AG04450 (cell line): ENCODE measurements at regions not wholly inside any gene's neighbourhood (a gene's known extent, or its start where the extent isn't known, plus 50 kb on each side); places are given as distances from the start of the nearest gene placed in this dataset.

ENCODE experiments used
- CTCF ChIA-PET: fragments of 300-600, 350-600 bp; formaldehyde crosslinking; extraction: SDS; loops from one replicate; lab custom pipeline; 2022; ENCODE audit warnings: antibody characterized with exemption, inconsistent platforms; lab: Charles Lee
- POLR2A ChIA-PET: fragments of 350-600 bp; formaldehyde crosslinking; extraction: SDS; loops from one replicate; lab custom pipeline; 2021; ENCODE audit warnings: antibody characterized with exemption, inconsistent platforms; lab: Yijun Ruan, JAX
- DNase-seq: peaks from one replicate; pipeline ENCODE4 v3.0.0-alpha.2; 2011; ENCODE audit warnings: low read depth, low spot score
- H3K27ac ChIP-seq: one replicate; pipeline ENCODE4 v1.5.1; 2012; ENCODE audit warnings: low read depth, low read length, control low read depth
- H3K27me3 ChIP-seq: one replicate; pipeline ENCODE4 v1.6.0; 2012; ENCODE audit warnings: low read length; ENCODE audit not compliant: control insufficient read depth, insufficient read depth
- H3K4me3 ChIP-seq: 2 replicates; pipeline ENCODE4 v1.5.1; 2011; ENCODE audit warnings: mild to moderate bottlenecking, low read depth, low read length, control low read depth
- H3K9me3 ChIP-seq: 2 replicates; pipeline ENCODE4 v1.5.1; 2012; ENCODE audit warnings: low read length; ENCODE audit not compliant: control insufficient read depth, insufficient read depth
- CTCF ChIP-seq: IDR thresholded peaks from 2 replicates; pipeline ENCODE4 v1.5.1; 2011; ENCODE audit warnings: low read depth, low read length, control low read depth, inconsistent platforms

GRCh38 chr14:26032348-26032747 is 565.5 kb downstream of the NOVA1 start:
- CTCF ChIA-PET, result no interaction called here
- no peak overlapping the region for H3K27ac ChIP-seq
- H3K4me3 ChIP-seq, result no peak overlapping the region
- peaks cover 5% of the 10 kb centered on the region; the same call in 1 of the 2 replicates for H3K9me3 ChIP-seq
- POLR2A ChIA-PET, result no interaction called here
- TF ChIP-seq CTCF, result no peak
- no peak for DNase-seq
- no peaks in the 10 kb centered on the region for H3K27me3 ChIP-seq

- H3K4me3 ChIP-seq, result no peak overlapping the region
- H3K27ac ChIP-seq, result no peak overlapping the region
- H3K9me3 ChIP-seq, result no peaks in the 10 kb centered on the region; the same call in 1 of the 2 replicates
- no peak for DNase-seq
- POLR2A ChIA-PET, result no interaction called here
- no peak for TF ChIP-seq CTCF
- CTCF ChIA-PET, result no interaction called here
- H3K27me3 ChIP-seq, result no peaks in the 10 kb centered on the region
These were observed 571.4 kb downstream of the NOVA1 start for GRCh38 chr14:26026384-26026783.

GRCh38 chr14:26023967-26024366 is 573.9 kb downstream of the NOVA1 start:
- ChIA-PET CTCF (no interaction called here), POLR2A (no interaction called here)
- Histone ChIP-seq H3K4me3 (no peak overlapping the region), H3K9me3 (peaks cover 6% of the 10 kb centered on the region; the same call in 1 of the 2 replicates), H3K27ac (no peak overlapping the region), H3K27me3 (no peaks in the 10 kb centered on the region)
- DNase-seq, result no peak
- TF ChIP-seq CTCF, result no peak

GRCh38 chr14:26021759-26022158 is 576.1 kb downstream of the NOVA1 start:
- DNase-seq, result no peak
- ChIA-PET POLR2A (no interaction called here), CTCF (no interaction called here)
- no peaks in the 10 kb centered on the region for H3K27me3 ChIP-seq
- no peak overlapping the region for H3K27ac ChIP-seq
- no peak overlapping the region for H3K4me3 ChIP-seq
- H3K9me3 ChIP-seq, result peaks cover 9% of the 10 kb centered on the region; the same call in 1 of the 2 replicates
- no peak for TF ChIP-seq CTCF

DNA sequence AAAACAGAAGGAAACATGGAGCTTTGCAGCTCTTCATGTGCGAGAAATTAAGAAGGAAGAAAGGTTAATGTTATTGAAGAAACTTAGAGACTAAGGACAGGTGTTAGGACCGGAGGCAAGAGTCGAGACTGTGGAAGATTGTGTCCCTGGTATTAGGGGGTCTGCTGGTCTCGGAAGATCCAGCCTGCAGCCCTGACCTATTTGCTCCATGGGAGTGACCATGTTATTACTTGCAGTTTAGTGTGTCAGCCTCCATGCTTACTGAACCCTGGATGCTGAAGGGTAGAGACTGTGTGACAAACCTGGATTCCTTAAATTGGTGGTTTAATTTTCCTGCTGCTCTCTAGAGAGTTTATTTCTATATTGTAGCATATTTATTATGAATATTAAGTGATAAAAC is 580.6 kb downstream of the NOVA1 start:
- DNase-seq, result no peak
- Histone ChIP-seq H3K27me3 (no peaks in the 10 kb centered on the region), H3K4me3 (no peak overlapping the region), H3K27ac (no peak overlapping the region), H3K9me3 (peaks cover 9% of the 10 kb centered on the region; the same call in 1 of the 2 replicates)
- ChIA-PET POLR2A (no interaction called here), CTCF (no interaction called here)
- TF ChIP-seq CTCF, result no peak
